Brain microvascular endothelial cell (primary cell): ENCODE measurements at regions not wholly inside any gene's neighbourhood (a gene's known extent, or its start where the extent isn't known, plus 50 kb on each side); places are given as distances from the start of the nearest gene placed in this dataset.

Experiments used
- DNase-seq: peaks from one replicate; pipeline ENCODE4 v3.0.0-alpha.2; 2020
- H3K27ac ChIP-seq: fragments of 250-450 bp; sonication (Bioruptor Pico); 2 replicates; pipeline ENCODE4 v1.5.1; 2020; ENCODE audit warnings: mild to moderate bottlenecking, moderate library complexity
- H3K27me3 ChIP-seq: fragments of 250-450 bp; sonication (Bioruptor Pico); replicated peaks from 2 replicates; pipeline ENCODE4 v1.5.1; 2020; ENCODE audit warnings: mild to moderate bottlenecking
- H3K36me3 ChIP-seq: fragments of 250-450 bp; sonication (Bioruptor Pico); replicated peaks from 2 replicates; pipeline ENCODE4 v1.5.1; 2020; ENCODE audit warnings: mild to moderate bottlenecking
- H3K4me3 ChIP-seq: 2 replicates; pipeline ENCODE4 v1.5.1; 2011; ENCODE audit warnings: low read depth, mild to moderate bottlenecking, control low read depth, low read length, moderate library complexity
- CTCF ChIP-seq: IDR thresholded peaks from 2 replicates; pipeline ENCODE4 v1.5.1; 2011; ENCODE audit warnings: low read depth, mild to moderate bottlenecking, moderate library complexity, low read length, control low read depth, inconsistent platforms; ENCODE audit errors: missing control alignments
- in situ Hi-C: cut with HindIII; loops from 2 replicates; pipeline ENCODE4 v1.10.0; 2017; ENCODE audit warnings: low sequenced_read_pairs, low pct_ligation_motif_present

GRCh38 chr3:191997093-191997492 lies 536.1 kb downstream of the PYDC2 start:
- TF ChIP-seq CTCF, result no peak
- H3K27me3 ChIP-seq, result no peaks in the 10 kb centered on the region
- H3K36me3 ChIP-seq, result no peaks in the 10 kb centered on the region
- no peak overlapping the region for H3K27ac ChIP-seq
- no peak overlapping the region for H3K4me3 ChIP-seq
- in situ Hi-C loops, result no loop called here
- no peak for DNase-seq

DNA sequence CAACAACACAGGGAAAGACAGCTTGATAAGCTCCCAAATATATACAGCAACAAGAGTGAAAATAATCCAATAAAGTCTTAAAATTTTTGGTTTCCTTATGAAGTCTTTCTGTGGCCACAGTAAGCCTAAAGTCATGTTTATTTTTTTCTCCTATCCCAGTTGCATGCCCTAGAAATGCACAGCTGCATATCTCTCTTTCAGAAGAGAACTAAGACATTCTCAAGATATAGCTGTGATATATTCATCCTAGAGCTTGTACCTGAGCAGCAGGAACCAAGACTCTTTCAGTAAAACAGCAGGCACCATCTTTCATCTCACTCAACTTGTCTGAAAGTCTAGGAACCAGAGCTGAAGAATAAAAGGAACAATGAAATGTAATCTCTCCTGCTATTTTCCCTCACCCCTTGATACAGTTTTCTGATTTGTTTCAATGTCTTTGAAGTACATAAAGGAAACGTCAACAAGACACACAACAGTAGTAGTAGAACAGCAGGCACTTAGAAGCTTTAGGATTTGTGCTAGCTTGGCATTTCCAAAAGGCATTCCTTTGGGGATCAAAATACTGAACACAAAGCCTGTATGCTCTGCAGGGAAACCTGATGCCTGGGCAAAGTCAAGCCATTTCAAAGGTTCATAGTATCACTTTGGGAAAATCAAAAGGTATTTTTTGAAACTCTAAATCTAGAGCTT lies 536.8 kb downstream of the PYDC2 start:
- no peak for TF ChIP-seq CTCF

GRCh38 chr3:192001218-192001617 lies 540.3 kb downstream of the PYDC2 start:
- Histone ChIP-seq H3K27ac (no peak overlapping the region), H3K4me3 (no peak overlapping the region), H3K27me3 (no peaks in the 10 kb centered on the region), H3K36me3 (no peaks in the 10 kb centered on the region)
- no peak for TF ChIP-seq CTCF
- no peak for DNase-seq
- in situ Hi-C loops, result no loop called here

More for the DNA sequence above, 536.8 kb downstream of the PYDC2 start:
- DNase-seq, result no peak
- Histone ChIP-seq H3K4me3 (no peak overlapping the region), H3K36me3 (no peaks in the 10 kb centered on the region), H3K27ac (no peak overlapping the region), H3K27me3 (no peaks in the 10 kb centered on the region)
- in situ Hi-C loops, result no loop called here

DNA sequence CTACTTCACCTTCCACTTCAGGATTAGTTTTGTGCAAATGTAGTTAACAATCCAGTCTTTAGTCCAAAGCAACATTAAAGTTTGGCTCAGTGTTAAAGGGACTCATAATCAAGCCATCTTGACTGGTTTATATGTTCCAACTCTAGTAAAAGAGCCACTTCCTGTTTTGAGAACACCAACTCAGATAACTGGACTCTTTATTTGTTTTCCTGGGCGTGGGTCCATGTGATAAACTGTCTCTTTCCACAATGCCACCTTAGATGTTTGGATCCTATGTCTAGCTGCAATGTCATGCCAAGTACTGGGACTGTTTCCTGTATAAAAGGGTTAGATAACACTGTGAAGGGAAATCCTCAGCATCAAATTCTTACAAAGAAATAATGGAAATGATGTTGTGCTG lies 545.0 kb downstream of the PYDC2 start:
- H3K4me3 ChIP-seq, result no peak overlapping the region
- TF ChIP-seq CTCF, result no peak
- H3K27me3 ChIP-seq, result no peaks in the 10 kb centered on the region
- H3K27ac ChIP-seq, result no peak overlapping the region
- DNase-seq, result no peak
- in situ Hi-C loops, result no loop called here
- no peaks in the 10 kb centered on the region for H3K36me3 ChIP-seq

- in situ Hi-C loops, result no loop called here
- no peak for DNase-seq
- no peaks in the 10 kb centered on the region for H3K36me3 ChIP-seq
- TF ChIP-seq CTCF, result no peak
- no peak overlapping the region for H3K27ac ChIP-seq
- H3K27me3 ChIP-seq, result no peaks in the 10 kb centered on the region
- no peak overlapping the region for H3K4me3 ChIP-seq
Measured at GRCh38 chr3:192009903-192010302, 548.9 kb downstream of the PYDC2 start.

- TF ChIP-seq CTCF, result no peak
- no peak for DNase-seq
- in situ Hi-C loops, result no loop called here
- H3K27ac ChIP-seq, result no peak overlapping the region
- no peak overlapping the region for H3K4me3 ChIP-seq
- no peaks in the 10 kb centered on the region for H3K27me3 ChIP-seq
- H3K36me3 ChIP-seq, result no peaks in the 10 kb centered on the region
Measured at GRCh38 chr3:192010490-192010889, 549.5 kb downstream of the PYDC2 start.
